Muscle of leg (tissue), 3 donors: ENCODE measurements at regions not wholly inside any gene's neighbourhood (a gene's known extent, or its start where the extent isn't known, plus 50 kb on each side); places are given as distances from the start of the nearest gene placed in this dataset.

Experiments
- DNase-seq: peaks from one replicate; pipeline ENCODE4 v3.0.0; 2013
- H3K27ac ChIP-seq: one replicate; pipeline ENCODE4 v1.5.1; 2013; ENCODE audit warnings: mild to moderate bottlenecking, low read length, control low read depth
- H3K27me3 ChIP-seq: one replicate; pipeline ENCODE4 v1.6.1; 2013; ENCODE audit warnings: low read length; ENCODE audit not compliant: control insufficient read depth, insufficient read depth
- H3K36me3 ChIP-seq: one replicate; pipeline ENCODE4 v1.6.1; 2013; ENCODE audit warnings: low read length; ENCODE audit not compliant: control insufficient read depth, insufficient read depth
- H3K4me1 ChIP-seq: one replicate; pipeline ENCODE4 v1.6.1; 2013; ENCODE audit warnings: low read length; ENCODE audit not compliant: control insufficient read depth, insufficient read depth
- H3K4me3 ChIP-seq: one replicate; pipeline ENCODE4 v1.5.1; 2013; ENCODE audit warnings: low read length, control low read depth
- H3K9me3 ChIP-seq: replicated peaks from 2 replicates; pipeline ENCODE4 v1.6.1; 2013; ENCODE audit warnings: low read depth, low read length; ENCODE audit not compliant: control insufficient read depth
- WGBS: methylation state at CpG from one replicate; pipeline ENCODE4 v1.1.5; 2013; ENCODE audit warnings: missing lambda C conversion rate; ENCODE audit not compliant: insufficient coverage; 5-methylcytosine and 5-hydroxymethylcytosine counted together

GRCh38 chr1:106447466-106447865 lies 609.0 kb upstream of the PRMT6 start:
- H3K4me3 ChIP-seq: no peak overlapping the region

GRCh38 chr1:106456832-106457231 lies 599.6 kb upstream of the PRMT6 start:
- WGBS: no CpG with 5 or more reads among the region's 3 CpGs

More at GRCh38 chr1:106447466-106447865, 609.0 kb upstream of the PRMT6 start:
- Histone ChIP-seq H3K9me3 (no peaks in the 10 kb centered on the region), H3K36me3 (no peaks in the 10 kb centered on the region), H3K4me1 (no peaks in the 10 kb centered on the region), H3K27me3 (no peaks in the 10 kb centered on the region), H3K27ac (no peak overlapping the region)
- no peak for DNase-seq

GRCh38 chr1:106457368-106457767 lies 599.1 kb upstream of the PRMT6 start:
- H3K4me3 ChIP-seq: no peak overlapping the region
- H3K4me1 ChIP-seq: no peaks in the 10 kb centered on the region
- H3K9me3 ChIP-seq: no peaks in the 10 kb centered on the region
- no peaks in the 10 kb centered on the region for H3K36me3 ChIP-seq
- no peak overlapping the region for H3K27ac ChIP-seq
- WGBS: no CpG with 5 or more reads among the region's 1 CpG
- H3K27me3 ChIP-seq: no peaks in the 10 kb centered on the region
- DNase-seq: no peak

More at GRCh38 chr1:106456832-106457231, 599.6 kb upstream of the PRMT6 start:
- Histone ChIP-seq H3K4me1 (no peaks in the 10 kb centered on the region), H3K4me3 (no peak overlapping the region), H3K36me3 (no peaks in the 10 kb centered on the region), H3K9me3 (no peaks in the 10 kb centered on the region), H3K27me3 (no peaks in the 10 kb centered on the region), H3K27ac (no peak overlapping the region)
- DNase-seq: no peak

GRCh38 chr1:106458866-106459265 lies 597.6 kb upstream of the PRMT6 start:
- no peaks in the 10 kb centered on the region for H3K27me3 ChIP-seq
- no peak overlapping the region for H3K27ac ChIP-seq
- no peaks in the 10 kb centered on the region for H3K36me3 ChIP-seq
- DNase-seq: no peak
- WGBS: 56% methylated on average over 1 of the region's 4 CpGs
- no peak overlapping the region for H3K4me3 ChIP-seq
- no peaks in the 10 kb centered on the region for H3K9me3 ChIP-seq
- no peaks in the 10 kb centered on the region for H3K4me1 ChIP-seq

- no CpG with 5 or more reads among the region's 2 CpGs for WGBS
- no peaks in the 10 kb centered on the region for H3K4me1 ChIP-seq
- H3K27ac ChIP-seq: no peak overlapping the region
- no peak for DNase-seq
- no peaks in the 10 kb centered on the region for H3K36me3 ChIP-seq
- H3K4me3 ChIP-seq: no peak overlapping the region
- no peaks in the 10 kb centered on the region for H3K9me3 ChIP-seq
- H3K27me3 ChIP-seq: no peaks in the 10 kb centered on the region
Measured at GRCh38 chr1:106459418-106459817, 597.1 kb upstream of the PRMT6 start.

- H3K36me3 ChIP-seq: no peaks in the 10 kb centered on the region
- H3K4me3 ChIP-seq: no peak overlapping the region
- H3K4me1 ChIP-seq: no peaks in the 10 kb centered on the region
- H3K9me3 ChIP-seq: peaks cover 2% of the 10 kb centered on the region
- no CpG with 5 or more reads among the region's 2 CpGs for WGBS
- no peak overlapping the region for H3K27ac ChIP-seq
- no peak for DNase-seq
- no peaks in the 10 kb centered on the region for H3K27me3 ChIP-seq
Measured at GRCh38 chr1:106465666-106466065, 590.8 kb upstream of the PRMT6 start.

GRCh38 chr1:106480629-106481028 lies 575.8 kb upstream of the PRMT6 start:
- H3K36me3 ChIP-seq: no peaks in the 10 kb centered on the region
- H3K4me1 ChIP-seq: no peaks in the 10 kb centered on the region
- no CpG with 5 or more reads among the region's 3 CpGs for WGBS
- no peak for DNase-seq
- H3K4me3 ChIP-seq: no peak overlapping the region
- H3K9me3 ChIP-seq: no peaks in the 10 kb centered on the region
- no peaks in the 10 kb centered on the region for H3K27me3 ChIP-seq
- no peak overlapping the region for H3K27ac ChIP-seq

GRCh38 chr1:106492880-106493279 lies 563.6 kb upstream of the PRMT6 start:
- DNase-seq: no peak

GRCh38 chr1:106494646-106495045 lies 561.8 kb upstream of the PRMT6 start:
- no peak for DNase-seq
- Histone ChIP-seq H3K27me3 (no peaks in the 10 kb centered on the region), H3K27ac (no peak overlapping the region), H3K4me1 (no peaks in the 10 kb centered on the region), H3K36me3 (no peaks in the 10 kb centered on the region), H3K9me3 (no peaks in the 10 kb centered on the region), H3K4me3 (no peak overlapping the region)
- WGBS: no CpG with 5 or more reads among the region's 1 CpG

More at GRCh38 chr1:106492880-106493279, 563.6 kb upstream of the PRMT6 start:
- WGBS: 81% methylated on average over 2 of the region's 4 CpGs
- no peaks in the 10 kb centered on the region for H3K4me1 ChIP-seq
- no peaks in the 10 kb centered on the region for H3K27me3 ChIP-seq
- no peak overlapping the region for H3K4me3 ChIP-seq
- no peaks in the 10 kb centered on the region for H3K9me3 ChIP-seq
- H3K36me3 ChIP-seq: no peaks in the 10 kb centered on the region
- H3K27ac ChIP-seq: no peak overlapping the region

GRCh38 chr1:106498238-106498637 lies 558.2 kb upstream of the PRMT6 start:
- WGBS: no CpG with 5 or more reads among the region's 1 CpG
- H3K36me3 ChIP-seq: no peaks in the 10 kb centered on the region
- H3K27ac ChIP-seq: no peak overlapping the region
- H3K9me3 ChIP-seq: no peaks in the 10 kb centered on the region
- DNase-seq: no peak
- H3K4me3 ChIP-seq: no peak overlapping the region
- H3K4me1 ChIP-seq: no peaks in the 10 kb centered on the region
- H3K27me3 ChIP-seq: no peaks in the 10 kb centered on the region

- no CpG with 5 or more reads among the region's 1 CpG for WGBS
- H3K36me3 ChIP-seq: no peaks in the 10 kb centered on the region
- no peak for DNase-seq
Measured at GRCh38 chr1:106502659-106503058, 553.8 kb upstream of the PRMT6 start.

More at GRCh38 chr1:106502659-106503058, 553.8 kb upstream of the PRMT6 start:
- Histone ChIP-seq H3K27me3 (no peaks in the 10 kb centered on the region), H3K27ac (no peak overlapping the region), H3K4me3 (no peak overlapping the region), H3K9me3 (no peaks in the 10 kb centered on the region), H3K4me1 (no peaks in the 10 kb centered on the region)
